ENCODE measurements at regions not wholly inside any gene's neighbourhood (a gene's known extent, or its start where the extent isn't known, plus 50 kb on each side); places are given as distances from the start of the nearest gene placed in this dataset.
"Not testable (repeated sequence)": the region's sequence is repeated elsewhere in the genome, so short reads cannot be mapped to it uniquely, and the experiment has no call there.

DNA sequence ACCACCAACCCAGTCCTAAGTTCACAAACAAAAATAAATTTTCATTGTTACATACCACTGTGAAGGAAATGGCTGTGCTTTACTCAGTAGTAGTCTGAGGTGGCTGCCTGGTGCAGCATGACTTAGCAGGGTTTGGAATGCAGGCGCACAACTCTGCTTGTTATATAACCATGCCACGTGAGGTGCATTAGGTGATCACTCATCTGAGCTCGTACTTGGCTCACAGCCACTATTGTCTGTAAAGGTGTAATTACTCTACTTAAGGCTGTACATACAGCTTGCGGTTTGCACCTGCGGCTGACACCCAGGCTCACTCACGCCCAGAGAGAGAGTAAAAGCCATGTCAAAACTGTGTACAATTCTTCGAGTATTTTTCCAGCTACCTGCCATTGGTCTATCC lies 599.4 kb downstream of the LTN1 start:
- TF ChIP-seq, protein P1, sequence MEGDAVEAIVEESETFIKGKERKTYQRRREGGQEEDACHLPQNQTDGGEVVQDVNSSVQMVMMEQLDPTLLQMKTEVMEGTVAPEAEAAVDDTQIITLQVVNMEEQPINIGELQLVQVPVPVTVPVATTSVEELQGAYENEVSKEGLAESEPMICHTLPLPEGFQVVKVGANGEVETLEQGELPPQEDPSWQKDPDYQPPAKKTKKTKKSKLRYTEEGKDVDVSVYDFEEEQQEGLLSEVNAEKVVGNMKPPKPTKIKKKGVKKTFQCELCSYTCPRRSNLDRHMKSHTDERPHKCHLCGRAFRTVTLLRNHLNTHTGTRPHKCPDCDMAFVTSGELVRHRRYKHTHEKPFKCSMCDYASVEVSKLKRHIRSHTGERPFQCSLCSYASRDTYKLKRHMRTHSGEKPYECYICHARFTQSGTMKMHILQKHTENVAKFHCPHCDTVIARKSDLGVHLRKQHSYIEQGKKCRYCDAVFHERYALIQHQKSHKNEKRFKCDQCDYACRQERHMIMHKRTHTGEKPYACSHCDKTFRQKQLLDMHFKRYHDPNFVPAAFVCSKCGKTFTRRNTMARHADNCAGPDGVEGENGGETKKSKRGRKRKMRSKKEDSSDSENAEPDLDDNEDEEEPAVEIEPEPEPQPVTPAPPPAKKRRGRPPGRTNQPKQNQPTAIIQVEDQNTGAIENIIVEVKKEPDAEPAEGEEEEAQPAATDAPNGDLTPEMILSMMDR (IDR thresholded peaks at IDR 0.05), result no peak
- no peak overlapping the region for H3K27ac Mint-ChIP-seq
- H3K36me3 Mint-ChIP-seq (ENCODE audit: low read depth), result no peaks in the 10 kb centered on the region

DNA sequence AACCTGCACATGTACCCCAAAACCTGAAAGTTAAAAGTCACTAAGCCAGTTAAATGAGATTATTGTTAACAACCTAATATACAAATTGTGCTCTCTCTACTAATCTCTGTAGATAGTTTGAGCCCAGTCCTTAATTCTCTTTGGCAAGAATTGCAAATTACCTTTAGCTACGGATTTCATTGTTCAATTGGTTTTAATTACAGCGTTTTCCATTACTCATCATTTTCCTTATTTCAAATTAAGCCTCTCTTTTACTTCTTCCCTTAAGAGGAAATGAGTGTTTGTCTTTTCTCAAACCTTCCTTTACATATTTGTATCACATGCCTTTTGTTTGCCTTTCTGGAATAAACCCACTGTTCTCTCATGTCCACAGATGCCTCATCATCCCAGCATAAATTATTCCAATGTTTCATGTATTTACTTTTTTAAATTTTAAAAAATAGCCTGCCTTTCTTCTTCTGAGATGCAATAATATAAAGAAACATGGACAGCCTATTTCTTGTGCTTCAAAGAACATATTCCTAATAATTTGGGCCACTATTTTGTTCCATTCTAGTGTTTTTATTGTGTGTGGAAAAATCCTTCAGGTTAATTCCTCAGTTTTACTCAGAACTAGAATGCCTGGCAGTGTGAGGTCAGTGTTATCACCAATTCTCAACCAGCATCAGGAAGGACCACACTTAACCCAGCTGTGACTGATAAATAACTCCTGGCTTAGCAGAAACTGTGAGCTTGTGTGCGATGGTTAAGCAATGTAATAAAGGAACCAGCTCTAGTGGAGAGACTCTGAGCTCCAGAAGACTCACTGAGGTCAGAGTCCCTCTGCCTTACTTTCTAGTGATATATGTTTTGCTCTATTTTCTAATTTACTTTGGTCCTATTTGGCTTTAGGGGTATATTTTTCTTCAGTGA lies 600.5 kb downstream of the LTN1 start:
- Mint-ChIP-seq H3K27me3 (ENCODE audit: low read depth, poor library complexity) (no peaks in the 10 kb centered on the region), H3K4me1 (no peaks in the 10 kb centered on the region), H3K27ac (no peak overlapping the region), H3K9me3 (peaks cover 13% of the 10 kb centered on the region), H3K4me3 (no peak overlapping the region), H3K36me3 (ENCODE audit: low read depth) (no peaks in the 10 kb centered on the region)
- no peak for DNase-seq
- TF ChIP-seq, protein P1 (IDR thresholded peaks at IDR 0.05), result no peak

More for the DNA sequence above, 599.4 kb downstream of the LTN1 start:
- DNase-seq, result no peak
- no peaks in the 10 kb centered on the region for H3K4me1 Mint-ChIP-seq
- H3K9me3 Mint-ChIP-seq, result peaks cover 18% of the 10 kb centered on the region
- no peaks in the 10 kb centered on the region for H3K27me3 Mint-ChIP-seq (ENCODE audit: low read depth, poor library complexity)
- no peak overlapping the region for H3K4me3 Mint-ChIP-seq

GRCh38 chr21:28387220-28387619 lies 605.5 kb downstream of the LTN1 start:
- Mint-ChIP-seq H3K9me3 (no peaks in the 10 kb centered on the region), H3K27me3 (ENCODE audit: low read depth, poor library complexity) (no peaks in the 10 kb centered on the region), H3K4me3 (no peak overlapping the region), H3K4me1 (no peaks in the 10 kb centered on the region), H3K36me3 (ENCODE audit: low read depth) (no peaks in the 10 kb centered on the region), H3K27ac (no peak overlapping the region)
- TF ChIP-seq, protein P1 (IDR thresholded peaks at IDR 0.05), result no peak
- no peak for DNase-seq

DNA sequence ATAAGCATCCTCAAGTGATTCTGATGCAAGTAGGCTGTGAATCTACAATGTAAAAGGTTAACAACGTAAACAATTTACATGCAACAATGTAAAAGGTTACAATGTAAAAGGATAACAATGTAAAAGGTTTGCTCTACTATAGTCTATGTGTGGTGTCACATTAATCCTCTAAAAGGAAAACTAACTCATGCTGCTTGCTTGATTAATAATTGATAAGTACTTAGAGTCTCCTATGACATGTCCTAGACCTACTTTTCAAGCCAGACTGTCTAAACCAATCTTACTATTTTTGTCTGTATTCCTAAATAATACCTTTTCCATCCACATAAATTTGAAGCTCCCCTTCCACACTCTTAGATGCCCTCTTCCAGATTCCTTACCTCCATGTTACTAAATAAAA lies 606.8 kb downstream of the LTN1 start:
- no peaks in the 10 kb centered on the region for H3K4me1 Mint-ChIP-seq
- H3K27ac Mint-ChIP-seq, result no peak overlapping the region
- H3K9me3 Mint-ChIP-seq, result no peaks in the 10 kb centered on the region
- DNase-seq, result no peak
- H3K4me3 Mint-ChIP-seq, result no peak overlapping the region
- no peaks in the 10 kb centered on the region for H3K27me3 Mint-ChIP-seq (ENCODE audit: low read depth, poor library complexity)
- TF ChIP-seq, protein P1 (IDR thresholded peaks at IDR 0.05), result no peak
- H3K36me3 Mint-ChIP-seq (ENCODE audit: low read depth), result no peaks in the 10 kb centered on the region

DNA sequence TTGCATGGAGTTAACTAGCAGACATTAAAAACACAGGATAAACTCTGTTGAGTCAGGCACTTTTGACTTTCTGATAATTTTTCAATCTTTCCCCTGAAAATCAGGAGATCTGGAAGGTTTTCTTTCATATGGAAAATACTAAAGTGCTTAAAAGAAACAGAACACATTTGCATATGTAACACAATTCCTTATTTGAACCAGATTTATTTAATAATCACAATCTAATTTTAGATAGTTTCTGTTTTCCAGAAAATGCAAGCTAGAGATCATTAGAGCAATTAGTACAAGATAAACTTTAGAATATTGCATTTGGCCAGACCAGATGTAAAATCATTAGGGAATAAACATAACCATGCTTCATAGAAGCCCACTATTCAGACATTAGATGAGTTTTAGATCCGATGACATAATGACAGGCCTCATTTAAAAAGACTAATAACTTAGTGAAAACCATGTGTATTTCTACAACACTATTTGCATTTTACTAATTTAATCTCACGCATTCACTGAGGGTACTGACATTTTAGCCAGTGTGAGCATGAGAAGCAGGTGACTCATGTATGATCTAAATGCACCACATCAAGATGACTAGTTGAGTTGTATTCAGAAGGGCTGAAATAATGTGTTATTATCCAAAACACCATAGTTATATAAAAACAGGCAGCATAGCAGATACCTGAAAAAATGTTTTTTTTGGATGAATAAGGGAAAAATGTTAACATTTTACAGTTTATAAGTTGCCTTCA lies 611.5 kb downstream of the LTN1 start:
- not testable (repeated sequence) for H3K4me3 Mint-ChIP-seq; H3K4me1 Mint-ChIP-seq; H3K9me3 Mint-ChIP-seq; H3K36me3 Mint-ChIP-seq (ENCODE audit: low read depth); H3K27ac Mint-ChIP-seq; H3K27me3 Mint-ChIP-seq (ENCODE audit: low read depth, poor library complexity); DNase-seq

GRCh38 chr21:28380241-28380640 lies 612.4 kb downstream of the LTN1 start:
- Mint-ChIP-seq H3K36me3 (ENCODE audit: low read depth) (no peaks in the 10 kb centered on the region), H3K4me1 (no peaks in the 10 kb centered on the region)
- DNase-seq, result no peak

More at GRCh38 chr21:28380241-28380640, 612.4 kb downstream of the LTN1 start:
- Mint-ChIP-seq H3K4me3 (no peak overlapping the region), H3K27me3 (ENCODE audit: low read depth, poor library complexity) (peaks cover 5% of the 10 kb centered on the region), H3K27ac (no peak overlapping the region), H3K9me3 (no peaks in the 10 kb centered on the region)
- TF ChIP-seq, protein P1 (IDR thresholded peaks at IDR 0.05), result no peak

Measured in nephron progenitor cell (in vitro differentiated cells).